HG03108 (cell line): ENCODE measurements at regions not wholly inside any gene's neighbourhood (a gene's known extent, or its start where the extent isn't known, plus 50 kb on each side); places are given as distances from the start of the nearest gene placed in this dataset.

Source experiments
- ATAC-seq: cut with Tn5 transposase; IDR thresholded peaks from one replicate; pipeline ENCODE4 v1.9.1; 2021; ENCODE audit warnings: moderate library complexity; ENCODE audit not compliant: unreplicated experiment

- ATAC-seq: no peak
Observed at GRCh38 chr7:121575194-121575765, 179.2 kb upstream of the FAM3C start.

GRCh38 chr7:121574109-121574508, 178.0 kb upstream of the FAM3C start:
- ATAC-seq: no peak

- no peak for ATAC-seq
Observed at GRCh38 chr7:121572615-121573014, 176.5 kb upstream of the FAM3C start.

- no peak for ATAC-seq
Observed at GRCh38 chr7:121570365-121570764, 174.3 kb upstream of the FAM3C start.

GRCh38 chr7:121563177-121563576, 167.1 kb upstream of the FAM3C start:
- ATAC-seq: no peak

GRCh38 chr7:121562259-121562658, 166.2 kb upstream of the FAM3C start:
- no peak for ATAC-seq

GRCh38 chr7:121561717-121562116, 165.6 kb upstream of the FAM3C start:
- ATAC-seq: no peak

- ATAC-seq: no peak
Observed at GRCh38 chr7:121560267-121560990, 164.3 kb upstream of the FAM3C start.

GRCh38 chr7:121558288-121558687, 162.2 kb upstream of the FAM3C start:
- no peak for ATAC-seq

GRCh38 chr7:121557034-121557892, 161.2 kb upstream of the FAM3C start:
- no peak for ATAC-seq

GRCh38 chr7:121555558-121555957, 159.4 kb upstream of the FAM3C start:
- ATAC-seq: no peak

GRCh38 chr7:121547544-121548092, 151.5 kb upstream of the FAM3C start:
- ATAC-seq: peak; percentile 48

GRCh38 chr7:121546632-121547543, 150.8 kb upstream of the FAM3C start:
- ATAC-seq: no peak

GRCh38 chr7:121545418-121545817, 149.3 kb upstream of the FAM3C start:
- ATAC-seq: no peak

- ATAC-seq: peak; percentile 75
Observed at GRCh38 chr7:121544726-121545125, 148.6 kb upstream of the FAM3C start.

GRCh38 chr7:121544238-121544637, 148.1 kb upstream of the FAM3C start:
- ATAC-seq: no peak

- ATAC-seq: no peak
Observed at GRCh38 chr7:121541457-121541856, 145.3 kb upstream of the FAM3C start.

- ATAC-seq: no peak
Observed at GRCh38 chr7:121540138-121540537, 144.0 kb upstream of the FAM3C start.

- ATAC-seq: no peak
Observed at GRCh38 chr7:121537031-121537430, 140.9 kb upstream of the FAM3C start.
